HUES48 (cell line): ENCODE measurements at regions not wholly inside any gene's neighbourhood (a gene's known extent, or its start where the extent isn't known, plus 50 kb on each side); places are given as distances from the start of the nearest gene placed in this dataset.
"Not testable (repeated sequence)": the region's sequence is repeated elsewhere in the genome, so short reads cannot be mapped to it uniquely, and the experiment has no call there.

Experiments
- H3K27ac ChIP-seq: one replicate; pipeline ENCODE4 v1.7.0; 2013; ENCODE audit warnings: low read depth, low read length, inconsistent platforms
- H3K27me3 ChIP-seq: 2 replicates; pipeline ENCODE4 v1.6.1; 2013; ENCODE audit warnings: mild to moderate bottlenecking, low read length; ENCODE audit not compliant: control insufficient read depth, insufficient read depth
- H3K36me3 ChIP-seq: 2 replicates; pipeline ENCODE4 v1.6.1; 2013; ENCODE audit warnings: low read length; ENCODE audit not compliant: control insufficient read depth, insufficient read depth
- H3K4me1 ChIP-seq: 2 replicates; pipeline ENCODE4 v1.6.1; 2013; ENCODE audit warnings: mild to moderate bottlenecking, low read length; ENCODE audit not compliant: control insufficient read depth, insufficient read depth
- H3K4me3 ChIP-seq: 2 replicates; pipeline ENCODE4 v1.5.1; 2013; ENCODE audit warnings: mild to moderate bottlenecking, low read depth, low read length
- H3K9ac ChIP-seq: 2 replicates; pipeline ENCODE4 v1.6.1; 2013; ENCODE audit warnings: mild to moderate bottlenecking, low read depth, low read length, moderate library complexity
- H3K9me3 ChIP-seq: 2 replicates; pipeline ENCODE4 v1.6.1; 2013; ENCODE audit warnings: low read length; ENCODE audit not compliant: control insufficient read depth, insufficient read depth

- no peak overlapping the region for H3K9ac ChIP-seq
- H3K36me3 ChIP-seq, result no peaks in the 10 kb centered on the region
- no peak overlapping the region for H3K27ac ChIP-seq
- no peak overlapping the region for H3K4me3 ChIP-seq
- H3K4me1 ChIP-seq, result no peaks in the 10 kb centered on the region
- H3K9me3 ChIP-seq, result peaks cover 5% of the 10 kb centered on the region; the same call in 1 of the 2 replicates
- no peaks in the 10 kb centered on the region for H3K27me3 ChIP-seq
Measured at GRCh38 chr1:194028002-194028401, 841.6 kb upstream of the B3GALT2 start.

GRCh38 chr1:194026422-194026821, 840.0 kb upstream of the B3GALT2 start:
- H3K36me3 ChIP-seq, result no peaks in the 10 kb centered on the region
- H3K9me3 ChIP-seq, result no peaks in the 10 kb centered on the region; the same call in 1 of the 2 replicates
- no peak overlapping the region for H3K4me3 ChIP-seq
- H3K9ac ChIP-seq, result no peak overlapping the region
- no peaks in the 10 kb centered on the region for H3K27me3 ChIP-seq
- no peak overlapping the region for H3K27ac ChIP-seq
- H3K4me1 ChIP-seq, result no peaks in the 10 kb centered on the region

DNA sequence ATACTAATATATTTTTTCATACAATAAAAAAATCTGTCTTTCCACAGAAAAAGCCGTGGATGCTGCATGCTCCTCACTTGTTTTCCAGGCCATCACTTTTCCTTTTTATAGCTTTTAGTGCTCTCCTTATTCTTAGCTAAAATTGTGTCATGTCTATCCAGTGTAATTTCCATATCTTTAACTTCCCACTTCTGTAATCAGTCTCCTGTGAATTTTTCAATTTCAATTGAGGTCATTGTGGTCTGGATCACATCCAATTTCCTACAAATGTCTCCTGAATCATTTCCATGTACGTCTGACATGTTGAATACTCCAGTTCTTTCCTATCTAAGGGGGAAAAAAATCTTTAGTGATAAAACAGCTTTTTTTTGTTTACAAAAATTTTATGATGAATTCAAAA, 838.2 kb upstream of the B3GALT2 start:
- no peaks in the 10 kb centered on the region; the same call in 1 of the 2 replicates for H3K9me3 ChIP-seq
- no peaks in the 10 kb centered on the region for H3K4me1 ChIP-seq
- H3K27ac ChIP-seq, result no peak overlapping the region

GRCh38 chr1:194014014-194014413, 827.6 kb upstream of the B3GALT2 start:
- Histone ChIP-seq H3K9ac (no peak overlapping the region), H3K4me3 (no peak overlapping the region), H3K4me1 (no peaks in the 10 kb centered on the region), H3K36me3 (no peaks in the 10 kb centered on the region), H3K9me3 (no peaks in the 10 kb centered on the region), H3K27ac (no peak overlapping the region), H3K27me3 (no peaks in the 10 kb centered on the region)

More for the DNA sequence above, 838.2 kb upstream of the B3GALT2 start:
- Histone ChIP-seq H3K36me3 (no peaks in the 10 kb centered on the region), H3K9ac (no peak overlapping the region), H3K4me3 (no peak overlapping the region), H3K27me3 (no peaks in the 10 kb centered on the region)

DNA sequence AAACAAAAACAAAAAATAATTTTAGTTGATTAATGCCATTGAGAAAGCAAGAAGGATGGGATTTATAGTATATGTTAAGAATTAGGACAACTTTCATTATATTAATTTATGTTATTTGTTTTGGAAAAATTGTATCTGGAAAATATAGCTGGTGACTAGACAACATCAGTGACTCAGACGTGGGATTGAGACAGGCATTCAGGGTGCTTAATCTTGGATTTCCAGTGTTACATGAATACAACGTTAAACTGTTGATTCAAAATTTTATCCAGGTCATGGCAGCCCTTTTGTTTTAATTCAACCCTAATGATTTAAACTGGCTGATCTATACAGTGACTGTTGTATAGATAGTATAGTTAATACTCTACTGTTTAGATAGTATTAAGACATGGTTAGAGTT, 827.1 kb upstream of the B3GALT2 start:
- no peaks in the 10 kb centered on the region for H3K27me3 ChIP-seq
- H3K4me1 ChIP-seq, result no peaks in the 10 kb centered on the region
- H3K36me3 ChIP-seq, result no peaks in the 10 kb centered on the region
- H3K27ac ChIP-seq, result no peak overlapping the region
- no peak overlapping the region for H3K9ac ChIP-seq
- no peaks in the 10 kb centered on the region for H3K9me3 ChIP-seq
- H3K4me3 ChIP-seq, result no peak overlapping the region

GRCh38 chr1:194004146-194004545, 817.7 kb upstream of the B3GALT2 start:
- H3K27me3 ChIP-seq, result no peaks in the 10 kb centered on the region
- H3K9ac ChIP-seq, result no peak overlapping the region
- no peaks in the 10 kb centered on the region for H3K36me3 ChIP-seq
- no peak overlapping the region for H3K27ac ChIP-seq
- H3K4me3 ChIP-seq, result no peak overlapping the region
- no peaks in the 10 kb centered on the region for H3K4me1 ChIP-seq
- H3K9me3 ChIP-seq, result no peaks in the 10 kb centered on the region

DNA sequence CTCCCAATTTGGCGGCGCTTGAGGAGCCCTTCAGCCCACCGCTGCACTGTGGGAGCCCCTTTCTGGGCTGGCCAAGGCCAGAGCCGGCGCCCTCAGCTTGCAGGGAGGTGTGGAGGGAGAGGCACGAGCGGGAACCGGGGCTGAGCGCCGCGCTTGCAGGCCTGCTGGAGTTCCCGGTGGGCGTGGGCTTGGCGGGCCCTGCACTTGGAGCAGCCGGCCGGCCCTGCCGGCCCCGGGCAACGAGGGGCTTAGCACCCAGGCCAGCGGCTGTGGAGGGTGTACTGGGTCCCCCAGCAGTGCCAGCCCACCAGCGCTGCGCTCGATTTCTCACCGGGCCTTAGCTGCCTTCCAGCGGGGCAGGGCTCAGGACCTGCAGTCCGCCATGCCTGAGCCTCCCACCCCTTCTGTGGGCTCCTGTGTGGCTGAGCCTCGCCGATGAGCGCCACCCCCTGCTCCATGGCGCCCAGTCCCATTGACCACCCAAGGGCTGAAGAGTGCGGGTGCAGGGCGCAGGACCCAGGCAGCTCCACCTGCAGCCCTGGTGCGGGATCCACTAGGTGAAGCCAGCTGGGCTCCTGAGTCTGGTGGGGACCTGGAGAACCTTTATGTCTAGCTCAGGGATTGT, 815.4 kb upstream of the B3GALT2 start:
- not testable (repeated sequence) for H3K27ac ChIP-seq, H3K36me3 ChIP-seq, H3K4me3 ChIP-seq, H3K9me3 ChIP-seq, H3K4me1 ChIP-seq, H3K9ac ChIP-seq, H3K27me3 ChIP-seq

GRCh38 chr1:193988885-193989284, 802.5 kb upstream of the B3GALT2 start:
- peaks cover 22% of the 10 kb centered on the region for H3K9me3 ChIP-seq
- no peaks in the 10 kb centered on the region for H3K36me3 ChIP-seq
- H3K27ac ChIP-seq, result no peak overlapping the region
- H3K27me3 ChIP-seq, result no peaks in the 10 kb centered on the region
- no peak overlapping the region for H3K9ac ChIP-seq
- no peak overlapping the region for H3K4me3 ChIP-seq
- H3K4me1 ChIP-seq, result no peaks in the 10 kb centered on the region

DNA sequence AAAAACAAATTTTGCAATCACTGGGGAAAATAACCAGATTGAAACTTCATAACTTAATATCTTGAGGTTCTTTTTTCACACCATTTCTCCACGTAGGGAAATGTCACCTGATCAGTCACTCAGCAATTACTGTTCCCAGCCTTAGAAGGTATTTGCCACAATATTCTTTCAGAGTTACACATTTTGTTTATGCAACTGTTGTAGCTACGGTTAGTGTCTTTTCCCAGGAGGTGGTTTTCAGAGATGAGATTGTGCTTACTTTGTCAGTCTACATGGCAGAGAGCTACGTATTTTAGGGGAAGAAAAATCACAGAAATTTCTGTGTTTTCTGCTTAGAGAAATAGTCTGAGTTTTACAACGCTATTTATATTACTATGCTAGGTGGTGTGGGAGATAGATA, 792.8 kb upstream of the B3GALT2 start:
- Histone ChIP-seq H3K27ac (no peak overlapping the region), H3K27me3 (no peaks in the 10 kb centered on the region), H3K4me3 (no peak overlapping the region), H3K9ac (no peak overlapping the region), H3K9me3 (no peaks in the 10 kb centered on the region), H3K36me3 (no peaks in the 10 kb centered on the region), H3K4me1 (no peaks in the 10 kb centered on the region)

DNA sequence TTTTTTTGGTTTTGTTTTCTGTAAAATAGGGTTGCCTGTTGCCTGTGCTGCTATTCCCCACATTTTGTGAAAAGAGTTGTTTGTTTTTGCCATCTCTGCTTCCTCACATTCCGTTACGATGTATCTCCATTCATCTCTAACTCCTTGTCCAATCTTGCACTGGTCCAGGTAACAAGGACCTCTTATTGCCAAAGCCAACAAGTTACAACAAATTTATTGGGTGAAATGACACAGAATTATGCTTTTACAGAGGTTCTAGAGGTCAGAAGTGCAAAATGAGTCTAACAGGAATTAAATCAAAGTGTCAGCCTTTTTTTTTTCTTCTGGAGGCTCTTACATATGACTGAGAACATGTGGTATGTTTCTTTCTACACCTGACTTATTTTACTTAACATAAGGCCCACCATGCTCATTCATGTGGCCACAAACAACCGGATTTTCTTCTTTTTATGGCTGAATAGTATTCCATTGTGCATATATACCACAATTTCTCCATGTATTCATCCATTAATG, 787.9 kb upstream of the B3GALT2 start:
- H3K4me3 ChIP-seq, result no peak overlapping the region
- H3K9ac ChIP-seq, result no peak overlapping the region
- no peaks in the 10 kb centered on the region for H3K36me3 ChIP-seq
- H3K9me3 ChIP-seq, result no peaks in the 10 kb centered on the region
- no peaks in the 10 kb centered on the region for H3K4me1 ChIP-seq
- H3K27ac ChIP-seq, result no peak overlapping the region
- no peaks in the 10 kb centered on the region for H3K27me3 ChIP-seq

DNA sequence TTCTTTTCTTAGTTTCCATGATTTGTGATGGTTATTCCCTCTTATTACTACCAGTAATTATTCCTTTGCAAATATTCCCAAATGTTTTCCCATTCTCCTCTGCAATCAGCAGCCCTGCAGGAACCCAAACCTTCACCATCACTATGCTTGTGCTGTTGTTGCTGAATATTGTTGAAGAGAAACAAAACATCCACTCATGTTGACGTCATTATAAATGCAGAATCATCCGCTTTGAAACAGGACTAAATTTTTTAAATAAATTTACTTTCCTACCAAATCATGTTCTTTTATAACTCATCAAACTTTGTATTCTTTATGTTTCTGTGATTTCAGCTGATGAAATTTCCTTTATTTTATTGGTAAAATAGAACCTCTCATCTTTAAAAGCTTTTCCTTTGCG, 787.0 kb upstream of the B3GALT2 start:
- Histone ChIP-seq H3K27me3 (no peaks in the 10 kb centered on the region), H3K4me3 (no peak overlapping the region), H3K36me3 (no peaks in the 10 kb centered on the region), H3K27ac (no peak overlapping the region), H3K4me1 (no peaks in the 10 kb centered on the region), H3K9ac (no peak overlapping the region), H3K9me3 (no peaks in the 10 kb centered on the region)
